ENCODE measurements at regions not wholly inside any gene's neighbourhood (a gene's known extent, or its start where the extent isn't known, plus 50 kb on each side); places are given as distances from the start of the nearest gene placed in this dataset.
"Not testable (repeated sequence)": the region's sequence is repeated elsewhere in the genome, so short reads cannot be mapped to it uniquely, and the experiment has no call there.

DNA sequence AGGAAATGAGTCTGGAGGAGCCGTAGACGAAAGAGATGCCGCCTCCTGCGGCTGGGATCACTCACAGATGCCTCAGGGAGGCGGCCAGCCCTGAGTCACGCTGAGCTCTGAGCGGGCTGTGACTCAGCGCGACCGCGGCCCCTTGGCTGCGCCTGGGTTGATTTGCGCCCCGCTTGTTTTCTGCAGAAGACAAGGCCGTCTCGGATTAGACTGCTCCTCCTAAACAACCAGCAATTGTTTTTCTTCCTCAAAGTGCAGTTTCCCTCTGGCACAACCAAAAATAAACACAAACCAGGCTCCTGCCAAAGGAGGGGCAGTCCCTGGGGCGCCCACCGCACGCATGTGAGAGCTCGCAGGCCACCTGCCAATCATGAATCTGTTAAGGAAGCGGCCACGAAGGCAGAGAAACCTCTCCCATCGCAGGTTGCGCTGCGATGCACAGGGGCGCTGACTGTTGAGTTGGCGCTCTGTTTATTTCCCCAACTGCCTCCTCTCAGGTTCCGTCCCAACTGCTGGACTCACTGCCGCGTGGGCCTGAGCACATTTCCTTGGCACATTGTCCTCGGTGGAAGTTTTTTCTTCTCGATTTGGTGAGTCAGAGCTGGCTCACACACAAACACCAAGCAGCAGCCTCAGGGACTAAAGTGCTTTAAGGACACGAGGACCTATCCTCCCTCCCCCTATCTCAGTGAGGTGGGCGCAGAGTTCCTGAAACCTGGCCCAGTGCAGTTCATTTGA, 85.2 kb upstream of the NDUFV2 start:
- peak; percentile 40 for DNase-seq (ENCODE audit: low read depth)

DNA sequence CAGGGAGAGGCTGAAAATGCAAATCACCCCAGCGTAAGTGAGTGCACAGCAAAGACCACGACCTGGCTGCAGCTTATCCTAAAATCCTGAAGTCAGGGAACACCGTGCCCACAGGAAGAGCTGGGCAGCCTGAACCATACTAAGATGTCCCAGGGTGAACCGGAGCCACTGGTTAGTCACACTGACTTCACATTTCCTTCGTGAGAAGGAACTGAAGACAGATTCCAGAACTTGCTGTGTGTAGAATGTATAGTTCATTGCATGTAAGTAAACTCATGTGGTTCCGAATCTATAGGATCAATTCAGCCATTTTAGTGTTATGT, 84.6 kb upstream of the NDUFV2 start:
- no peak for DNase-seq (ENCODE audit: low read depth)

DNA sequence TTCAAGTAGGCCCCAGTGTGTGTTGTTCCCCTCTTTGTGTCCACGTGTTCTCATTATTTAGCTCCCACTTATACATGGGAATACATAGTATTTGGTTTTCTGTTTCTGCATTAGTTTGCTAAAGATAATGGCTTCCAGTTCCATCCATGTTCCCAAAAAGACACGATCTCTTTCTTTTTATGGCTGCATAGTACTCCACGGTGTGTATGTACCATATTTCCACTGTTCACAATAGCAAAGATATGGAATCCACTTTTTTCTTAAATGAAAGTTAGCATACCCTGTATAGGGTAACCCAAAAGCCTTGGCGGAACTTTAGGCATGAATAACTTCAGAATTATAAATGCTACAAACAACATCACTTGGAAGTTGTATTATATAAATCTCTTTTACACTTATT, 83.4 kb upstream of the NDUFV2 start:
- DNase-seq (ENCODE audit: low read depth) = no peak

DNA sequence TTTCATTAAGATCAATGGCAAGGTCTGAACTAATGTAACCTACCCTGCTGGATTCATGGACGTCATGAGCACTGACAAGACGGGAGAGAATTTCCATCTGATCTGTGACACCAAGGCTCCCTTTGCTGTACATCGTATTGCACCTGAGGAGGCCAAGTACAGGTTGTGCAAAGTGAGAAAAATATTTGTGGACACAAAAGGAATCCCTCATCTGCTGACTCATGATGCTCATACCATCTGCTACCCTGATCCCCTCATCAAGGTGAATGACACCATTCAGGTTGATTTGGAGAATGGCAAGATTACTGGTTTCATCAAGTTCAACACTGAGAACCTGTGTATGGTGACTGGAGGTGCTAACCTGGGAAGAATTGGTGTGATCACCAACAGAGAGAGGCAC, 82.3 kb upstream of the NDUFV2 start:
- no peak for DNase-seq (ENCODE audit: low read depth)

GRCh38 chr18:9021458-9021857, 81.0 kb upstream of the NDUFV2 start:
- no peak for DNase-seq (ENCODE audit: low read depth)

- DNase-seq (ENCODE audit: low read depth) = no peak
Measured at GRCh38 chr18:9022397-9023155, 79.9 kb upstream of the NDUFV2 start.

GRCh38 chr18:9024031-9024646, 78.4 kb upstream of the NDUFV2 start:
- not testable (repeated sequence) for DNase-seq (ENCODE audit: low read depth)

- DNase-seq (ENCODE audit: low read depth) = no peak
Measured at GRCh38 chr18:9025091-9025838, 77.2 kb upstream of the NDUFV2 start.

- DNase-seq (ENCODE audit: low read depth) = no peak
Measured at GRCh38 chr18:9029131-9029530, 73.4 kb upstream of the NDUFV2 start.

GRCh38 chr18:9032519-9032918, 70.0 kb upstream of the NDUFV2 start:
- no peak for DNase-seq (ENCODE audit: low read depth)

GRCh38 chr18:9038277-9038871, 64.1 kb upstream of the NDUFV2 start:
- DNase-seq (ENCODE audit: low read depth) = no peak

- DNase-seq (ENCODE audit: low read depth) = no peak
Measured at GRCh38 chr18:9039441-9040071, 62.9 kb upstream of the NDUFV2 start.

DNA sequence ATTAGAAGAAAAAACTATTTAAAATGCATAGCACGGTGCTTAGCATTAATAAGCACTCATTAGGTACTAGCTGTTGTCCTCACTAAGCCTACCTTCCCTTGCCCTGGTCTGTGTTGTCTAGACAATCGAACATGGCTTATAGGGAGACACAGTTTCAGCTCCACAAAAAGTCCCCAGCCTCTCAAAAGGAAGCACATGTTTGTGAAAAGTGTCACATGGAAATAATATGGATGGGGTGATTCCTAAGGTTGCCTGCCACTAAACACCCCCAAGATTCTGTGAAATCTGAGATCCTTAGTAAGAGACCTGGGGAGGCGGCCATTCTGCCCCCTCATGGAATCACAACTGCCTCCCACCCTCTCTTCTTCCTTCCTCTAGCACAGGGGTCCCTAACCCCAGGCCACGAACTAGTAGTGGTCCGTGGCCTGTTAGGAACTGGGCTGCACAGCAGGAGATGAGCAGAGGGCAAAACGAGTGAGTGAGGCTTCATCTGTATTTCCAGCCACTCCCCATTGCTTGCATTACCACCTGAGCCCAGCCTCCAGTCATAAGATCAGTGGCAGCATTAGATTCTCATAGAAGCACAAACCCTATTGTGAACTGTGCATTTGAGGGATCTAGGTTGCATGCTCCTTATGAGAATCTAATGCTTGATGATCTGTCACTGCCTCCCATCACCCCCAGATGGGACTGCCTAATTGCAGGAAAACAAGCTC, 59.6 kb upstream of the NDUFV2 start:
- no peak for DNase-seq (ENCODE audit: low read depth)

- DNase-seq (ENCODE audit: low read depth) = no peak
Measured at GRCh38 chr18:9043581-9043980, 58.9 kb upstream of the NDUFV2 start.

- no peak for DNase-seq (ENCODE audit: low read depth)
Measured at GRCh38 chr18:9047715-9048114, 54.8 kb upstream of the NDUFV2 start.

DNA sequence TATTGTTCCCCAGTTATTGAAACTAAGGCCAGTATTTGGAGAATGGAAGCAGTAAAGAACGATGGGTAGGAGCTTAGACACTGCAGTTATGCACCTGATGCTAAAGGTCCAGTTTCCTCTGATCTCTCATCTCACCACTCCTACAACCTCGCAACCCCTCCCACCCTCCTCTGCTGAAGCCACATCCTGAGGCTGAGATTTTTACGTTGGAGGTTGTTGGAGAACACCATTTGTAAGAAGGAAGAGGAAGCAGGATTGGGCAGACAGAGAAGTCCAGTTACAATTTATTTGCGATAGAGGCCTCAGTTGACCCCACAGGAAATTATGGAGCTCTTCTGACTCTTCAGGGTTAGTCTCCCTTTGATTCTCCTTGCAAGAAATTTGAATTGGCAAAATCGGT, 54.3 kb upstream of the NDUFV2 start:
- DNase-seq (ENCODE audit: low read depth) = no peak

GRCh38 chr18:9048808-9049494, 53.5 kb upstream of the NDUFV2 start:
- no peak for DNase-seq (ENCODE audit: low read depth)

DNA sequence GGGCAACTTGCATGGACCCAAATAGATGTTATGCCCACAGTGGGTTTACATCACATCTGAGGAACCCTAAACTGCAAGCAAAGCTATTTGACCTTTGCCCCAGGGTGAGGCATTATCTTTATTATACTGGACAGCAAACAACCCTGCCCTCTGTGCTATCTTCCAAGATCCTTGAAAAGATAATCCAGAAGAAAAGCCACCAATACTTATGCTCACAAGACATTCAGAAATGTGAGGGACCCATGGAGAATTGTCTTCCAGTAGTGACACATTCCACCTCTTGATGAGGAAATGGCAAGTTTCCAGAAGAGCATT, 53.0 kb upstream of the NDUFV2 start:
- no peak for DNase-seq (ENCODE audit: low read depth)

GRCh38 chr18:9050628-9051284, 51.7 kb upstream of the NDUFV2 start:
- not testable (repeated sequence) for DNase-seq (ENCODE audit: low read depth)

Measured in activated T-helper 1 cell treated with Interleukin-2 at 50 U/mL for 16 hours (primary cell).